ENCODE measurements at regions not wholly inside any gene's neighbourhood (a gene's known extent, or its start where the extent isn't known, plus 50 kb on each side); places are given as distances from the start of the nearest gene placed in this dataset.

DNA sequence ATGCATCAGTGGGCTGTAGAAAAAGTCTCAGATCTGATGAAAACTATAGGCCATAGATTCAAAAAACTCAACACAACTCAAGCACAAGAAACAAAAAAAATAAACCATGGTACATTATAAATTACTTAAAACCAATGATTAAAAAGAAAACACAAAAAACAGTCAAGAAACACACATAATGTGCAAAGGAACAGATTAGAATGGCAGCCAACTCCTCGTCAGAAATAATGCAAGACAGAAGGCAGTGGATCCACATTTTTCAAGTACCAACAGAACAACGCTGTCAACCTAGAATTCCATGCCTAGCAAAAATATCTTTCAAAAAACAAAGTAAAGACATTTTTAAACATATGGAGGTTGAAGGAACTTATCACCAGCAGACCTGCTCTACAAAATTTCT lies 69.7 kb downstream of the PSMB1 start:
- DNase-seq = no peak

DNA sequence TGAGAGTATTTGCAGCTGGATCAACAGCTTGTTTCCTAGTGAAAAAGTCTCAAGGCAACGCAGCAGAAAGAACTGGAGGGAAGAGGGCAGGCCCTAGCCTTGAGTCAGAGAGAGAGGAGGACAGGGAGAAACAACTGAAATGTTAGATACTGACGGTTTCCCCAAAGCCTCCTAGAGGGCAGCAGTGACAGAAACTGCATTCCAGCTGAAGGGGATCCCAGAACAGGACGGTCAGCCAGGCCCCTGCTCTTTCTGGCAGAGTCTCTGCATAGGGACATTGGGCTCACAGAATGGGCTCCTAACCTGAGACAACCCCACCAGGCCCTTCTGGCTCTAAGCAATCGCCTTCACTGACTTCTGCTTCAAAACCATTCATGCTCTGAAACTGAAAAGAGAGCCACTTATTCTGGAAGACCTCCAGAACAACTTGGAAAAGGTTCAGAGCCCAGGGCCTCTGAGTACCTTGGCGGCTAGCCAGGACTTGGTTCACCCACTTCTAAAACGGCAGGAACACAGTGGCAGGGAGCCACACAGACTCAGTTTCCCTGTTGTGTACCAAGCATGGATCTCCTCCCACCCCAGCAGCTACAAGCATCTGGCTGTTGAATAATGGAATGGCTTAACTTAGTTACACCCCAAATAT lies 72.9 kb downstream of the PSMB1 start:
- DNase-seq = no peak

DNA sequence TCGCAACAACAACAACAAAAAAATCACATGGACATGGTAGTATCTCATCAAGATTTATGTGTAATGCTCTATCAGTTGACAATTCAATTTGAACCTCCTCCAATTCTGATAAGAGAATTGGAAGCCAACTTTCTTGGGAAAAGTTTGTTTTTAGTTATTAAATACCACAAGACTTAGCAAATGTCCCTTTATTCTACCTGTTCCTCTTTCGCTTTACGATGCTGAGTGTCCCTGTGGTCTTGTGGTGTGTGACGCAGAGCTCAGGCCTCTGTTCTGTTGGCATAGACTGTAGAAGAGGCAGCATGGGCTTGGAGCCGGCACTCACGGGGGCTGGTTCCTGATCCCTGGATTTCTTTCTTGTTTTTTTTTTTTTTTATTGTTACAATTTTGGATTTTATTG lies 76.7 kb downstream of the PSMB1 start:
- no peak for DNase-seq

DNA sequence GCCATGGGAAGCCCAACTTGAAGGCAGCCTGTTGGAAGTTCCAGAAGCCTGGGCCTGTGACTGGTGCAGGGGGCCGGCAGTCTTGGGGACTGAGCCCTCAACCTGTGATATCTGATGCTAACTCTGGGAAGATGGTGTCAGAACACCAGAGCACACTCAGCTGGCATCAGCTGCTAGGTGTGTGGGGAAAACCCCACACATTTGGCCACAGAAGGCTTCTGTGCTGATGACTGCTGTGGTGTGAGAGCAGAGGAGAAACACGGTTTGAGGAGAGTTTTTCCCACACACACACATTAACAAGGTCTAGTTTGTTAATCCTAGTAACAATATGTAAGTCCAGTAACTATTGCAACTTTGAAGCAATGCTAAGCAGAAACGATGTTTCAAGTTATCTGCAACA lies 78.0 kb downstream of the PSMB1 start:
- no peak for DNase-seq

DNA sequence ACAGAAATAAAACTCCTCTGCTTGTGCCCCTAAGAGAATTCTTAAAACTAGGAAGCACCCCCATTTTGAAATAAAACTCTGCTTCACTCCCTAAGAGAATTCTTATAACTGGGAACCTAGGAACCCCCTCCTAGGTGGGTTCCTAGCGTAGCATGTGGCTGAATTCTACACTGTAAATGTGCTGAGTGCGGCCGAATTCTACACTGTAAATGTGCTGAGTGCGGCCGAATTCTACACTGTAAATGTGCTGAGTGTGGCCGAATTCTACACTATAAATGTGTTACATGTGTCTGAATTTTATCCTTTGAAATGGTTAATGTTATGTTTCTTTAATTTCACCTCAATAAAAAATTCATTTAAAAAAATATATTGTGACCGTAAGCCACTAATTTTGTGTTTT lies 79.3 kb downstream of the PSMB1 start:
- DNase-seq = no peak

DNA sequence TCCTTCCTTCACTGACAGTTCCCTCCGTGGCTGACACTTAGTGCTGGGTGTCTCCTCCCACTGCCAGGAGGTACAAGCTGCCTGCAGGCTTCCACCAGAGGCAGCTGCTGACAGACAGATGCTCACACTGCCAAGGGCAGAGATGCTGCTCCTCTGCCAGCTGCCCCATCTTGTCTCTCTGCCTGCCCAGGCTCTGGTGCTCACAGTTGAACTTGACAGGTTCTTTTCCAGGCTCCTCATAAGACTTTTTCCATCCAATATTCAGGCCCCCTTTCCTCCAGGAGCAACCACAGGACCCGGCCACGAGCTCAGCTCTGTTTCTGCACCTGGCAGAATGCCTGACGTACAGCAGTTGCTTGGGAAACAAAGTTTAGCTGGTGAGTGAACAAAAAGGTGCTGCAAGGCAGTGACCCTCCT lies 79.8 kb downstream of the PSMB1 start:
- DNase-seq = peak; percentile 62

DNA sequence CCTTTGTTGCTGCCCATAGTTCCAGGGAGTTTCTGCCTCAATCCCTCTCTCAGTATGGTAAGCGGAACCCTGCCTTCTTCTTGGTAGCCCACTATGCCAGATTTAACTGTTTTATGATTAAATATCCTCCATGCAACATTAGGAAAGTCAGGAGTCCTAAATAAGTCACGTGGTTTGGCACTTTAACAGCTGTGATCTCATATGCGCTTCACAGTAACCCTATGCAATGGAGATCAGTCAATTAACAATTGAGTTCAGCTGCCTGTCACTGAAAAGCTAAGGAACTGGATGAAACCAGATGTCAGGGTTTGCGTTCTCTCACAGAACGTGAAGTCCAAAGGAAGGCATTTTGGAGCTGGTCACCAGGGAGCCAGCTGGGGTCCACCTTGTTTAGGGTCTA lies 81.6 kb downstream of the PSMB1 start:
- no peak for DNase-seq

DNA sequence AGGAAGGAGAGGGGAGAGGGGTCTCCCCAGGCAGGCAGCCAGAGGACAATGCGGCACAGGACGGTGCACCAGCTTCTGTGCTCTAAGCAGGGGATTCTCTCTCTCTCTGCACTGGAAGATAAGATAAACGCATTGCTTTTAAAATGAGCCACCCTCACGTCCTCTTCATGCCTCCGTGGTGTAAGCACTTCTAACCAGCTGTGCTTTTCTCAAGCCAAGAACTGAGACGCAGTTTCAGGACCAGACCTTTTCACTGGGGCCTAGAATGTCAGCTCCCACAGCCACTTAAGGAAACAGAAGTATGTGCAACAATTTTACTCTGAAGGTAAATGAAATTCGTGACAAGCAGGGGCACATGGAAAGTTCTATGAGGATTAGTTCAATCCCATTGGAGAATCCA lies 82.4 kb downstream of the PSMB1 start:
- DNase-seq = no peak

DNA sequence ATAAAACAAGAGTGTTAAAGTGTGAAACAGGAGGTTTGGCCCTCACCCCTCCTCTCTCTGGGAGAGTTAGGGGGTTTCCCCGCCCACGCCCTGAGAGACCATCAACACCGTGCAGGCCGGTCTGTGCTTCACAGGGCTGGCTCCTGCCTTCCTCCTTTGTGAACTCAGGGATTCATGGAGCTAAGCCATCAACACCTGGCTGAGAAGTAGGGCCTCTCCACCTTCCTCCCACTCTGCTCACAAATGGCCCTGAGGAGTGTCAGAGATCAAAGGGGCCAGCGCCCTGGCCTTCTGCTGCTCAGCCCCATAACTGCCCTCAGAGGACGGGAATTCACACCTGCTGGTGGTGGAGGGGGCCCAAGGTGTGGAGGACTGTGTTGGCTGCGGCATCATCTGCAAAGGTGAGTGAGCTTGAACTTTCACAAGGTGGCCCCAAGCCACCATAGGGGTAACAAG lies 88.6 kb downstream of the PSMB1 start:
- no peak for DNase-seq

DNA sequence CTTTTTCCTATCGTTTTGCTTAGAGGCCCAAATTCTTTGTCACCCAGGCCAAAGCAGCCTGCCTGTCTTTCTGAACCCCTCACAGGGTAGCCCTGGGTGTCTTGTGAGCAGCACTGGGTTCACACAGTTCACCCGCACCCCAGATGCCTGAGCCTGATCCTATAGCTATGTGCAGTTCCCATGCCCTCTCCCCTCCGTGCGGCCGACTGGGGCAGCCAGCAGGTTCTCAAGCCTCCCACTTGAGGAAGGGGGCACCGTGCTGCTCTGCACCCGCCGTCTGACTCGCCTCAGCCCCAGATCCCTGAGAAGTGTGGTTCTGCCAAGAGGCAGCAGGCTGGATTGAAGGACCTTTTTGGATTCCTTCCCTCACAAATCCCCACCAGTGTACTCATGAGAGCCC lies 89.0 kb downstream of the PSMB1 start:
- DNase-seq = no peak

DNA sequence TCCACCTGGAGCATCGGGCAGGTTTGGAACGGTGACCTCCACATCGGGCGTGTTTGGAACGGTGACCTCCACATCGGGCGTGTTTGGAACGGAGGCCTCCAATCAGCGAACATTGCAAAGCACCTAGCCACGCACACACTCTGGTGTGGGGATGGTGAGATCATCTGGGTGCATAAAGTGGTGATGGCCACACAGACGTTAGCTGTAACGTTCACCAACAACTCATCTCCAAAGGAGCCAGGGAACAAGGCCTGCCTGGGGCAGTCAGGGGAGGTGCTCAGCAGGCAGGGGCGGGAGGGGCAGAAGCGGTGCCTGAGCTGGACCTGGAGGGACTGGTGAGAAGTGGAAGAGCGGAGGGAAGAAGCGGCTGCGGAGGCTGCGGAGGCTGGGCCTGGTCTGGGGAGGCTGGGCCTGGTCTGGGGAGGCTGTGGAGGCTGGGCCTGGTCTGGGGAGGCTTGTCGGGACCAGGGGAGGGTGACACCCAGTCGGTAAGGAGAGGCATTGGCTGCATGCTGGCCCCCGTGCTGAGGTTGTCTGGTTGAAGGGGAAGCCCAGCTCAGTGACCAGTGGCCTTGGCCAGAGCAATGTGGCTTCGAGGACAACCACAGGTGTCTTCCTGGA lies 89.9 kb downstream of the PSMB1 start:
- no peak for DNase-seq

DNA sequence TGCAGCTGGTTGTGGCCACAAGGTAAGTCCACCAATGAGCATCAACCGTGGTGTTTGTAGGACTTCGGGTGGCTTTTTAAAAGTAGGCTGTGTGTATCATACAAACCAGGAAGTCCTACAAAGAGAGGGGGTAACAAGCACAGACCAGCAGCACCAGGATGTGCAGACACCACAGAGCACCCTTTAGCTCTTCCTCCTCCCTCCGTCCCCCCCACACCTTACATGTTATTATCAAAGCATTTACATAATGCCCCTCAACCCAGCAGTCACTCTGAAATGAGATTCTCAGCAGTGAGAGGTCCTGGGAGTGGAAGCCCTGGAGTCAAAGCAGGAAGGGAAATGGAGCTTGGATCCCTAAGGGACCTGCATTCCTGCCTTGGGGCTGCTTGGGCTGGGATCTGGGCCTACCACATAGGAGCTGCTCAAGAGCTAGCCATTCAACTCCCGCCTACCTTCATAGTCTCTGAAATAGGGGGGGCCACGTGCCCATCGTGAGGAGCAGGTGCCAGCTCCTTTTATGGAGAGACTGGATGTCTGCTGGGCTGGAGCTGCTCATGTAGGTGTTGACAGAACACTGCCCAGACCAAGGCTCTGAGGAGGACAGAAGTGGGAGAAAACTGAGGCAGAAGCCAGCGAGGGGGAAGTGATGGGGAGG lies 90.6 kb downstream of the PSMB1 start:
- no peak for DNase-seq

DNA sequence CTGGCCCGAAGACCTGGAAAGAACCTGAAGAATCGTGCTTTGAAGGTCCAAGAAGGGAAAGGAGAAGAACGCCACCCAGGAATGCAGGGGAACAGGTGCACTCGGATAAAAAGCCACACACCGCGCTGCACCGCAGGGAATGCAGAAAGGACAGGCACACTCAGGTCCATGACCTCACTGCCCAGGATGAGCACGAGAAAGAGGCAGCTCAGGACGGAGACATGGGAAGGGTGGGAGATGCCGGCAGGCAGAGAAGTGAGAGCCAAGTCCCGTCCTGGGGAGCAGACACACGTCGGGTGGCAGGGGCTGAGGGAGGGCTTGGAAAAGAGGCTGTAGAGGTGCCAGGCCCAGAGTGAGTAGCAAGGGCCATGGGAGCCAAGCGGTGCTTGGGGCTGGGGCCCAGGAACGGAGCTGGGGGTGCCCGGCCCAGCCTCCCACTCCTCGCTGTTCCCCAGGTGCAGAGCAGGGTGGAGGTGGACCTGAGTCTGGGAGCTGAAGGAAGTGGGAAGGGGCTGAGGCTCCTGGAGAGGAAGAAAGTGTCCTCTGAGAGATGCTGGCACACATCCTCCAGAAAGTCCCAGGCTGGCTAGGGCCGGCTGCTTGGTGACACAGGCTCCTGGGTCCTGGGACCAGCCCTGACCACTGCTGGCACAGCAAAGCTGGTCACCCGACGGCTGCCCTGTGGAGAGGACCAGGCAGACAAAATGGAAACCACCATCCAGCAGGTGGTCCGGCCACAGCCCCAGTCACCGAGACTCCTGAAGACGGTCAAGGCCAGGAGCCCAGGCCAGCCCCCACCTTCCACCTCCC lies 91.3 kb downstream of the PSMB1 start:
- no peak for DNase-seq

DNA sequence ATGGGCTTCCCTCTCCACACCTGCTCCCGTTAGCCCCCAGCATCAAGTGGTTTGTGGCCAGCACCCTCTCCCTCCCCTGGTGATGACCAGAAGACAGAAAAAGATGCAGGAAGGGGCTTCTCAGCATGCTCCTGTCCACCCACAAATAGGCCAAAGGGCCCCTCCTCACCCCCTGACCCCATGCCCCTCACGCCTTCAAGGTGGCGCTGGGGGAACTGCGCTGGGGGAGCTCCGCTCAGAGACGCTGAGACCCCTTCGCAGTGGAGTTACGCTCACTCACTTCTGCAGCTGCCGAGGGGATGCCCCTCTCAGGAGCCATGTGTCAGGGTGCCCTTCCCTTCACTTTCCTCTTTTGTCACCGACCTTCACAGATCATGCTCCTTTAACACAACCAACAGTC lies 92.0 kb downstream of the PSMB1 start:
- DNase-seq = no peak

DNA sequence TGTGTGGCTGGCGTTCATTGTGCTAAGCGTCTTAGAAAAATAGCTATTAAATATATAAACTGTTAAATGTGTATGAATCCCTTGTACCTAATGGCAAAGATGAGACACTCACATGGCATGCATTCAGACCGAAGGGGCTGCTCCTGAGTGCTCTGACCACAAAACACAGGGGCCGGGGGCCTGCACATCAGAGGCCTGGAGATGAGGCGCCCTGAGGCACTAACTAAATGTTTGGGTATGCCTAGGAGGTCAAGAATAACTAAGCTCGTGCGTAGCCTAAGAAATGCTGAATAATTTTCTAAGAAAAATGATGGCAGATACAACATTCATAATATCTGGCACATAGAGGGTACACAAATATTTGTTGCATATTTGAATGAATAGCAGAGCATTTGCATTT lies 92.5 kb downstream of the PSMB1 start:
- no peak for DNase-seq

DNA sequence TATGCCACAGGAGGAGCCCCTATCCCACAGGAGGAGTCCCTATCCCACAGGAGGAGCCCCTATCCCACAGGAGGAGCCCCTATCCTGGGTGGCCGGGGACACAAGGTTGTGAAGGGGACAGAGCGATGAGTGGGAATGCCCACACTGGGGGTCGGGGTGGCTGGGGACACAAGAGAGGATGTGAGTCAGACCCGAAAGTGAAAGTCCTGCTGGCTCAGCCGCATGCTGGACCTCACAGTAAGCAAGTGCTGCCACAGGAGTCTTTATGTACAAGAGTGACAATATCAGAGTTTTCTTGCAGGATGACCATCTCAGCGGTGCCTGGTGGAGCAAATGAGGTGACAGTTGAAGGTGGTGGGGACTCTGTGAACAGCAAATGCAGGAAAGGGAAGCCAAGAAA lies 93.7 kb downstream of the PSMB1 start:
- no peak for DNase-seq

DNA sequence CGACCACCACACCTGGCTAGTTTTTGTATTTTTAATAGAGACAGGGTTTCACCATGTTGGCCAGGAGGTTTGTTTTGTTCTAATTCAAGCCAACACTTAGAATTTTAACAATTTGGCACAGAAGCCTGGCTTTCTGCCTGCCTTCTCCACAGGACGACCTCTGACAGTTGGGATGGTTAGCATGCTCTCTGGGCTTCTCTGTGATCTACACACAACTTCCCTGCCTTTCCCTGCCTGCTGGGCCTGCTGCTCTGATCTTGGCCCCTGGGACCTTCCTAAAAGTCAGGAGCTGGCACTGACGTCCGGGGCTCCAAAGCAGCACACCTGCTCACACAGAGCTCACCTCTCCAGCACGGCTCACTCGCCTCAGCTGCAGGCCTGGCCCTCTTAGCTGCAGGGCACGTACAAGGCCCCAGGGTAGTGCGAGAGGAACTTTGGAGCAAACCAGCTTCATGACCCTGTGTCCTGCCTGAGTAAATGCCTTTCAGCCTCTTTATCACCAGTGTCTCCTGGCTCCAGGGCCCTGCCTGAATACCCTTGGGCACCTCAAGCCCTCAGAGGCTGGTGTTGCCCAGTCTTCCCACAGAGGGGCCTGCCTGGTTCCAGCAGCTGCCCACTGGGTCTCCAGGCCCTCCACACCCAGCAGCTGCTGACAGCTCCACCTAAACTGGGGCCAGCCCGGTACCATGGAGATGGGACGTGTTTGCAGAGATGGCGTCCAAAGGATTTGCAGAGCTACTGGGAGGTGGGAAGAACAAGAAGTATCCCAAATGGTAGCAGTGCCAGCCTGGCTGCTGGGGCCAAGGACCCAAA lies 96.0 kb downstream of the PSMB1 start:
- no peak for DNase-seq
